ENCODE measurements at regions not wholly inside any gene's neighbourhood (a gene's known extent, or its start where the extent isn't known, plus 50 kb on each side); places are given as distances from the start of the nearest gene placed in this dataset.

DNA sequence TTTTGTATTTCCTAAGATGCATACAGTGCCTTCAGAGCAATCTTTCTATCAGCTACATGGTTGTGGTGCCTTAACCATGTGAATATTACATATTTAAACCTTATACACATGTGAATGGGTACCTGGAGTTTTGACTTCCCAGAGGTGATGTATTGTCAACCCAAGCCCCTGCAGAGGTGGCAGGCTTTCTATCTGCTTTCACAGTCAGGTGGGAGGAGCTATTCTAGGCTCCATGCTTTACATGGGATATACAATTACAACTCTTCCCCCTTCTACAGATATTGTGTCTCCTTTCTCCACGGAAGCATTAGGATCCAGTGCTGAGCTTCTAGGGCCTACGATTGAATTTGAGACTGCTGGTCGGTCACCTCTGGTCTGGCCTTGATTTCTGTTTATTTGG lies 89.8 kb upstream of the TUT7 start:
- no peak overlapping the region for H3K4me3 ChIP-seq (ENCODE audit: low read depth, low read length)
- no peak for DNase-seq (ENCODE audit: low read depth)
- TF ChIP-seq, protein P1, sequence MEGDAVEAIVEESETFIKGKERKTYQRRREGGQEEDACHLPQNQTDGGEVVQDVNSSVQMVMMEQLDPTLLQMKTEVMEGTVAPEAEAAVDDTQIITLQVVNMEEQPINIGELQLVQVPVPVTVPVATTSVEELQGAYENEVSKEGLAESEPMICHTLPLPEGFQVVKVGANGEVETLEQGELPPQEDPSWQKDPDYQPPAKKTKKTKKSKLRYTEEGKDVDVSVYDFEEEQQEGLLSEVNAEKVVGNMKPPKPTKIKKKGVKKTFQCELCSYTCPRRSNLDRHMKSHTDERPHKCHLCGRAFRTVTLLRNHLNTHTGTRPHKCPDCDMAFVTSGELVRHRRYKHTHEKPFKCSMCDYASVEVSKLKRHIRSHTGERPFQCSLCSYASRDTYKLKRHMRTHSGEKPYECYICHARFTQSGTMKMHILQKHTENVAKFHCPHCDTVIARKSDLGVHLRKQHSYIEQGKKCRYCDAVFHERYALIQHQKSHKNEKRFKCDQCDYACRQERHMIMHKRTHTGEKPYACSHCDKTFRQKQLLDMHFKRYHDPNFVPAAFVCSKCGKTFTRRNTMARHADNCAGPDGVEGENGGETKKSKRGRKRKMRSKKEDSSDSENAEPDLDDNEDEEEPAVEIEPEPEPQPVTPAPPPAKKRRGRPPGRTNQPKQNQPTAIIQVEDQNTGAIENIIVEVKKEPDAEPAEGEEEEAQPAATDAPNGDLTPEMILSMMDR (IDR thresholded peaks at IDR 0.05; ENCODE audit: low read depth, low read length, missing control alignments) = no peak

DNA sequence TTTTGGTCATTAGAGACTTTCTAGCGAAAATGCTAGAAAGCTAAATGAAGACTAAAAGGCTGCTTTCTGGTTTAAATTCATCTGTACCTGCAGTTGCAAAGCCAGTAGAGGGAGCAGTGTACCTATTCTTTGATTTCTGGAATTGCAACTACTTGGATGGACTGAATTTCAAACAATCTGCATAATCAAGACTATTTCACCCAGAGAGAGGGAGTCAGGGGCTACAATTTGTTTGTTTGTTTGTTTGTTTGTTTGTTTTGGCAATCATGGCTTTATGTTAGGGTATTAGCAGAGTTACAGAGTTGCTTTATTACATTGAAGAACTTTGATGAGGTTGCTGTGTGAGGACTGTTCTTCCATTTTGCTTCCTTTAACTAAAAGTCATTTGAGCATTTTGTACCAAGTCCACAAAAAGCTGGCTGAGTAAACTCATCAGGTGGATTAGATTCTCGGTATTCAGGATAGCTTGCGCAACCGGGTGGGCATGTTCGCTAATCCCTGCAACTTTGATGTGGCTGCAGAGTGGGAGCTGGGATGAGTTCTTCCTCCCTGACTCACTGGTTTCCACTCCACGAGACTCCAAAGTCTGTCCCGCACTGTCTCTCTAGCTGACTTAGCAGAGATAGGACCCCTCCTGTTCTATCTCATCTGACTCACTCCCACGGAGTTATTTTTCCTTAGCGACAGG lies 80.0 kb upstream of the TUT7 start:
- no peak overlapping the region for H3K4me3 ChIP-seq (ENCODE audit: low read depth, low read length)

DNA sequence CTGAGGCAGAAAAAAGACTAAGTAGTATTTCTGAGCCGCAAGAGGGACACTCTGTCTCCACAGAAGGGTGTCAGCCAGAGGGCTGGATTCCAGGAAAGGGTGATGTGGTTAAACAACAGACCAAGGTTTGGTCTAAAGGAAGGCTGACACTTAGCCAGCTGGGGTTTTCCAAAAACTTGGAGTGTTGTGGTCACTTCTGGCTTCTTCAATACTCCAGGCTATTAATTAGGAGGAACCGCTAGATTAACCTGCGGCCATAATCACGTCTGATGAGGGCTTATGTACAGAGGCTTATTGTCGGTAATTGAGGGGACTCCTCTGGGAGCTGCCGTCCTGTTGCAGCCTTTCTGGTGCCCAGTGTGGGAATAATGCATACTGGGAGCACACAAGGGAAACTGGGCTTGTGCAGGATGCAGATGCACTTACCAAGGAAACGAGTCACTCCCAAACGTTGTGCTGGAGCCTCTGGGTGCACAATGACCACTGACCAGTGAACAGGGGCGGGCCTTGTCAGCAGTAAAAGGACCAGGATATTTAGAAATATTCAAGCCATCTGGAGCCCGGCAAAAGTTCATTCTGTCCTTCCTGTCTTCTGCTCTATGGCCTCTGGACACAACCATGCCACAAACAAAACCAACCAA lies 70.2 kb upstream of the TUT7 start:
- TF ChIP-seq, protein P1 (IDR thresholded peaks at IDR 0.05; ENCODE audit: low read depth, low read length, missing control alignments) = no peak
- no peak for DNase-seq (ENCODE audit: low read depth)
- no peak overlapping the region for H3K4me3 ChIP-seq (ENCODE audit: low read depth, low read length)

More for the DNA sequence above, 80.0 kb upstream of the TUT7 start:
- TF ChIP-seq, protein P1 (IDR thresholded peaks at IDR 0.05; ENCODE audit: low read depth, low read length, missing control alignments) = peak; percentile 73
- DNase-seq (ENCODE audit: low read depth) = no peak

DNA sequence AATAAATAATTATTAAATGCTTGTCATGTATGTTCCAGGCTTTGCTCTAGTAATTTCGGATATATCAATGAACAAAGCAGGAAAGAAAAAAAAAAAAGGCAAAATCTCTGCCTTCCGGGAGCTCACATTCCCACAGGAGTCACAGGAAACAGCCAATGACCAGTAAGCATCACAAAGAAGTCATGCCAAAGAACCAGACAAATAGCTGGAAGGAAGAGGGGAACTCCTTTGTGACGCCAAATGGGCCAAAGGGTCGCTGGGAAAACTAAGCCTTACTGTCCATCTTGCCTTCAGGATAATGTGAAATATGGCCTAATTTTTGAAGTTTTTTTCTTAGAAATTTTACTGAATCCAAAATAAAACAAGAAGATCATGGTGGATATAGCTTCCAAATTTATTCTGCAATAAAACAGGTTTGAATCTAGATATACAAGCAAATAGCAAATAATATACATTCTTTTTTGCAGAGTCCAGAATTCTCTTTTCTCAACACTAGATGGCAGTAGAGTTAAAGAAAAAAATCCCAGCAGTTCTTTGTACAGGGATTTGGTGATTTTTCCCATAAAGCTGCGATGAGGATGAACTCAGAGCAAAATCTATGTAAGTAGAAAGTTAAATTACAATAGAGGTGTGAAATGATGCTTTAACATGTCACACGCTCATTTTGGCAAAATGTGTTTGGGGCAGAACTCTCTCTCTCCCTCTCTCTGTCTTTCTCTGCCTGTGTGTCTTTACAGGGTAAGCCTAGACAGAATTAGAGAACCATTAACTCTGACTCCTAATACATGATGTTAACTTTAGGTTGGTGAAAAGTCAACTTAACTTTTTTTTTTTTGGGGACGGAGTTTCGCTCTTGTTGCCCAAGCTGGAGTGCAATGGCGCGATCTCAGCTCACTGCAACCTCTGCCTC lies 60.0 kb upstream of the TUT7 start:
- H3K4me3 ChIP-seq (ENCODE audit: low read depth, low read length) = no peak overlapping the region
- DNase-seq (ENCODE audit: low read depth) = no peak
- TF ChIP-seq, protein P1 (IDR thresholded peaks at IDR 0.05; ENCODE audit: low read depth, low read length, missing control alignments) = peak; percentile 31

DNA sequence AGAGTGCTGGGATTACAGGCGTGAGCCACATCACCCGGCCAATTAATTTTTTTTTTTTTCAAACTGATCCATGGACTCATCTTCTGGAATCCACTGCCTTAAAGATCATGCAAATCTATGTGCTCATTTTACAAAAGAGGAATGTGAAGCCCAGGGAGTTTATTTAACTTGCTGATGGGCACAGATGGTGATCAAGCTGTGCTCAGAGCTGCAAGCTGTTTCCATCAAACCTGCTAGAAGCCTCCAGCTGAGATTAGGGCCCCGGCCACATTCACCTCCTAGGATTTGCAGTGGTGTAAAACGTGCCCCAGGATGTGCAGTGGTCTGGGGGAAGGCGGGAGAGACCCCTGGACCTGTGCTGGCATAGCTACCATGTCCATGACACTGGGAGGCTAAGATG lies 56.1 kb upstream of the TUT7 start:
- no peak for DNase-seq (ENCODE audit: low read depth)
- TF ChIP-seq, protein P1 (IDR thresholded peaks at IDR 0.05; ENCODE audit: low read depth, low read length, missing control alignments) = no peak
- no peak overlapping the region for H3K4me3 ChIP-seq (ENCODE audit: low read depth, low read length)

DNA sequence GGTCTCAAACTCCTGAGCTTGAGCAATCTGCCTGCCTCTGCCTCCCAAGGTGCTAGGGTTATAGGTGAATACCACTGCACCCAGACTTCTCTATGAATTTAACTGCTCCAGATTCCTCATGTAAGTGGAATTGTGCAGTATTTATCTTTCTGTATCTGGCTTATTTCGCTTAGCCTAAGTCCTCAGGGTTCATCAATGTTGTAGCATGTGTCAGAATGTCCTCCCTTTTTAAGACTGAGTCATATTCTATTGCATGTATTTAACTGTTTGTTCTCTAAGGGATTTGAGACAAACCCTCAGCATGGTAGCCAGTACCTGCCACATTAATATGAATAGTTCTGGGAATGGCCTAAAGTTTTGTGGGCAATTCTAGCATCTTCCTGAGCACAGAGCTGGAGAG lies 53.9 kb upstream of the TUT7 start:
- TF ChIP-seq, protein P1 (IDR thresholded peaks at IDR 0.05; ENCODE audit: low read depth, low read length, missing control alignments) = no peak

More for the DNA sequence above, 53.9 kb upstream of the TUT7 start:
- no peak overlapping the region for H3K4me3 ChIP-seq (ENCODE audit: low read depth, low read length)
- no peak for DNase-seq (ENCODE audit: low read depth)
